Activated CD4-positive, alpha-beta T cell treated with anti-CD3 and anti-CD28 coated beads, Interleukin-2, Interleukin-6, amounts not matched to agents 100 ng/mL and 50 ng/mL, durations not matched to agents 16 hours and 8 hours (primary cell): ENCODE measurements at regions not wholly inside any gene's neighbourhood (a gene's known extent, or its start where the extent isn't known, plus 50 kb on each side); places are given as distances from the start of the nearest gene placed in this dataset.
"Not testable (repeated sequence)": the region's sequence is repeated elsewhere in the genome, so short reads cannot be mapped to it uniquely, and the experiment has no call there.

Experiments used
- DNase-seq: peaks from one replicate; pipeline ENCODE4 v3.0.0-alpha.2; 2020

- no peak for DNase-seq
These were observed 85.7 kb downstream of the BTG1 start for GRCh38 chr12:92059960-92060359.

GRCh38 chr12:92058664-92059063 lies 87.0 kb downstream of the BTG1 start:
- no peak for DNase-seq

DNA sequence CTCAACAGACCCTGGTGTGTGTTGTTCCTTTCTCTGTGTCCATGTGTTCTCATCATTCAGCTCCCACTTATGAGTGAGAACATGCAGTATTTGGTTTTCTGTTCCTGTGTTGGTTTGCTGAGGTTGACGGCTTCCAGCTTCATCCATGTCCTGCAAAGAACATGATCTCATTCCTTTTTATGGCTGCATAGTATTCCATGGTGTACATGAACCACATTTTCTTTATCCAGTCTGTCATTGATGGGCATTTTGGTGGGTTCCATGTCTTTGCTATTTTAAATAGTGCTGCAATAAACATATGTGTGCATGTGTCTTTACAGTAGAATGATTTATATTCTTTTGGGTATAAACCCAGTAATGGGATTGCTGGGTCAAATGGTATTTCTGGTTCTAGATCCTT lies 88.9 kb downstream of the BTG1 start:
- DNase-seq, result not testable (repeated sequence)

GRCh38 chr12:92056290-92056689 lies 89.4 kb downstream of the BTG1 start:
- DNase-seq, result no peak

- DNase-seq, result peak; percentile 62
These were observed 89.8 kb downstream of the BTG1 start for GRCh38 chr12:92055877-92056276.

- DNase-seq, result no peak
These were observed 94.2 kb downstream of the BTG1 start for GRCh38 chr12:92051441-92051840.

GRCh38 chr12:92049403-92049802 lies 96.2 kb downstream of the BTG1 start:
- DNase-seq, result no peak

DNA sequence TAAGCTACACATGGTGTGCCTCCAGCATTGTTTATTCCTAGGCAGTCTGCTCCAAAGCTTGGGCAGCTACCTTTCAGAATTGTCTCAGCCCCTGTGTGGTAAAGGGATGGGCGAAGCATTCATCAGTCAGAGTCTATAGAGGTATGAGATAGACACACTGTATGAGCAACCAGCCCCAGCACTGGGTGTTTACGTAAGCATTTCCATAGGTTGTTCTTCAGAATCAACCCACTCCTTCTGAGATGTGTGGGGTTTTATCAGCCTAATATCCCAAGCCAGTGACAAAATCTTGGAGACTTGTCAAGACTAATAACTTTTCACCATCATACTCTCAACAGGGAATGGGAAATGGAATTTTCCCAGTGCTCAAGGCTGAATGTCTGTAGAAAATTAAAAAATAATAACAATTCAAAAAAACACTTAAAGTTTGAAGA lies 98.2 kb downstream of the BTG1 start:
- DNase-seq, result no peak

DNA sequence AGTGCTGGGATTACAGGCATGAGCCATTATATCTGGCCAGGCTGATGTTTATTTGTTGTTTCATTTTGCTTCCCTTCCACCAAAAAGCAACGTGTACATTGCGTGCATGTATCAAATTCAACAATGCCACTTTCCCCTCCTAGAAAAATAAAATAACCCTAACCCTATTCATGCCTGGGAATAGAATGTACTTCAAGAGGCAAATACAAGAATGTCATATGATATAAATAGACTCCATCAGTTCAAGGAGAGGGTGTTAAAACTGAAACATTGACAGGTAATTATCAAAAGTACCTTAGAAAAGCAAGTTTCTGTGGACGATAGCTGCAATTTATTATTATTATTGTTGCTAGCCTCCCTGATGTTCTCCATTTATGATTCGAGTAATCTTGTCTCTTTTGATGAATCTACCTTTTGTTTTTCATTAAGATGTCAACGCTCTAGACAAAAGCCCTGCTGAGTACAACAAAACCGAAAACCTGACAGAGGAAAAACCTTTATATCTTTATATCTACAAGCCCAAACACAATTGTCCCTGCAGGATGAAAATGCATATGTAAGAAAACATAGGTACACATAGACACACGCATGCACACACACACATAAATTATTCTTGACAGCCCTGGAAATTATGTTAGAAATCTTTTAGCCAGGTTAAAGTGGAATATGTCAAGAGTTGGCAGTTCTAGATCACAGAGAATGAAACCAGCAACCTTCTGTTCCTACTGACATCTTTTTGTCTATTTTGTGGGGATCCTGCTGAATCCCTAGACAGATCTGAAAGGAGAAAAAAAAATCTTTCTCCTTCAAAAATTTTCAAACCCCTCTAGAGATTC lies 98.9 kb downstream of the BTG1 start:
- no peak for DNase-seq

DNA sequence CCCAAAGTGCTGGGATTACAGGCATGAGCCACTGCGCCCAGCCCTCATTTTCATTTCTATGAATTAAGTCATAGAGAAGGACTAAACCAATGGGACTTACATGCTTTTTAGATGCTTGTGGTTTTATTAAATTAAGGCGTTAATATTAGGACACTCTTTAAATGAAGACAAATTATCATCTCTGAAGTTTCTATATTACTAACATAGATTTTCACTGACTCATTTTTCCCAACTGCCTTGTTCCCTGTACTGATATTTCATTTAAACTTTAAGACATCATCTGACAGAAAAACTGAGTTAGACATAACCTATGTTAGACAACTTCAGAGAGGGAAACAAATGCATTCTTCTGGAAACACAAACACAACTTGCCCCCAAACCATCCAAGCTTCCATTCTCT lies 99.8 kb downstream of the BTG1 start:
- peak; percentile 53 for DNase-seq

GRCh38 chr12:92044435-92044834 lies 101.2 kb downstream of the BTG1 start:
- DNase-seq, result peak; percentile 45

- DNase-seq, result no peak
These were observed 102.7 kb downstream of the BTG1 start for GRCh38 chr12:92042791-92043531.

DNA sequence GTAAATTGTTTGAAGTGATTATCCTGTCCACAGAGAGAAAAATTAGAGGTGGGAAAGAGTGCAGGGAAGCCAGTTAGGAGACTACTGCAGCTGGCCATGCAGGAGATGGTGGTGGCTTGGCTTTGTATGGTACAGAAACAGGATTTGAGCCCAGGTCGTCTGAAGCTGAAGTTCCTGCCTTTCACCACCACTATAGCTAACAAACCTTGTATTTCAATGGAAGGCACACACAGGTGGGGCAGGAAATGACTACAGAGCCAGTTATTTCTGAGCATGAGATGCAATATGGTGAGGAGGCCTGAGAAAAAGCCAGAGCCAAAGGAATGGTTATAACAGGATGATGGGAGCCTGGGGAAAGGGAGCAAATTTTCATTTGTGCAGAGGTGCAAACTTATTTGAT lies 103.9 kb downstream of the BTG1 start:
- no peak for DNase-seq

GRCh38 chr12:92039046-92039445 lies 106.6 kb downstream of the BTG1 start:
- no peak for DNase-seq

DNA sequence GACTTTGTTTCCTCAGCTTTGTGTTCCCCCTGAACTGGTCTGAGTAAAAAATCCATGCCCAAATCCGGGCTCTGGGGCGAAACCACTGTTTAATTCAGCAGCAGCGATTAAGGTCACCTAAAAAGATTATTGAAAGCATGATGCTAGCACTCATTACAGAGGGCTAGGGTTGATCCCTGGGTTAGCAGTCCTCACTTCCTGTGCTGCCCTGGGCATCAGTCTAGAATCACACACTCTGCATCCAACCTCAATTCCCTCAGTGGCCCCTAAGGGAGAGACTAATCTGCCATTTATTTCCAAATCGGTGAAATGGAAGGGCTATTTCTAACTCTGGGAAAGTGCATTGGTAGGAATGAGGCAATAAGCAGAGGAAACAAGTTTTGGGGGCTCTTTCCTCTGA lies 107.2 kb downstream of the BTG1 start:
- DNase-seq, result no peak

GRCh38 chr12:92036771-92037453 lies 108.7 kb downstream of the BTG1 start:
- no peak for DNase-seq

GRCh38 chr12:92036061-92036620 lies 109.5 kb downstream of the BTG1 start:
- DNase-seq, result no peak

DNA sequence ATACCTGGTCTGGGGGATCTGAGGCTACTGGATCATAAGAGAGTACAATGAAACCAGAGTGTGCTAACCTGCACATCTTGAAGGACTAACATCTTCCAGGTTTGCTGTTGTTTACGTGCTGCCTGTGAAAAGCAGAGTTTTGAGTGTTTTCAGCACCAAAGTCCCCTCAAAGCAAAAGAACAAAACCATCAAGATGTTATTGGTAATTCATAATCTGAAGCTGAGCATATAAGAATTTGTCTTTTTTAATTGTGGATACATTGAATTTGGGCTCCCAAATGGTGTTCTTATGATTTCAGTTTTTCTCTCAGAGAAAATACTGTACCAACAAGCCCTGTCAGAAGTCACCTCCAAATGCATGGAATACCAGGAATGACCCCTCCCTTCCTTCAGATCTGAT lies 110.2 kb downstream of the BTG1 start:
- no peak for DNase-seq

GRCh38 chr12:92034858-92035401 lies 110.7 kb downstream of the BTG1 start:
- peak; percentile 51 for DNase-seq

DNA sequence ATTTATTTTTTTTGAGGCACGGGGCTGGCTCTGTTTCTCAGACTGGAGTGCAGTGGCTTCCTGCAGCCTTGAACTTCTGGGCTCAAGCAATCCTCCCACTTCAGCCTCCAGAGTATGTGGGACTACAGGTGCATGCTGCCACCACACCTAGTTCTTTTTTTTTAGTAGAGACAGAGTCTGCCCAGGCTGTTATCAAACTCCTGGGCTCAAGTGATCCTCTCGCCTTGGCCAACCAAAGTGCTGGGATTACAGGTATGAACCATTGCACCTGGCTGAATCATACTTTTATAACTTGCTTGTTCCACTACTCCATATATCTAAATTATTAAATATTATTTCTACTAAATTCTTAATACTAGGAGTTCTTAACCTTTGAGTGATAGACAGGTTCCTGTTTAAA lies 111.6 kb downstream of the BTG1 start:
- DNase-seq, result no peak

GRCh38 chr12:92032965-92033364 lies 112.7 kb downstream of the BTG1 start:
- DNase-seq, result no peak

DNA sequence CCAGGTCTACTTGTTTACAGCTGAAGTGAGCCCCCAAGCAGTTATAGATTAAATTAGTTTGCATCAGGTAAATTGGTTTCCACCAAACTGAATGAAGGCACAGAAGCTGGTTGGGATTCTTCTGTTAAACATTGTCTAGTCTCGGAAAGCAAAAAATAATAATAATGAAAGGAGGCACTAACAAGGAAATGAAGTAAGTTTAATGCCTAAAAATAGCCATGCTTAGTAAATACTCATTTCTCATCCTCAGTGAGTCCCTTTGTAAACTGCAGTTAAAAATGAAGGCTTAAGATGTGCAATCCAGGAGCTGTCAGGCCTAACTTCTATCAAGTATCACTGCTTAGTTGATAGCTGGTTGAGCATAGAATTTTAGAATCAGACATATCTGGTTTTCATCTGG lies 113.5 kb downstream of the BTG1 start:
- no peak for DNase-seq

GRCh38 chr12:92030618-92031017 lies 115.0 kb downstream of the BTG1 start:
- DNase-seq, result peak; percentile 72
